ENCODE measurements at regions not wholly inside any gene's neighbourhood (a gene's known extent, or its start where the extent isn't known, plus 50 kb on each side); places are given as distances from the start of the nearest gene placed in this dataset.
"Not testable (repeated sequence)": the region's sequence is repeated elsewhere in the genome, so short reads cannot be mapped to it uniquely, and the experiment has no call there.

- no peak for TF ChIP-seq EZH2phosphoT487 (IDR thresholded peaks at IDR 0.05; ENCODE audit: unreplicated experiment)
These were observed 69.8 kb upstream of the WSCD1 start (continued) for GRCh38 chr17:6000426-6000825.

- ATAC-seq; H3K9me3 Mint-ChIP-seq; H4K20me1 ChIP-seq (replicated peaks; ENCODE audit: insufficient read depth); H3K4me1 ChIP-seq (ENCODE audit: insufficient read depth); H3K36me3 ChIP-seq (ENCODE audit: insufficient read depth); DNase-seq (ENCODE audit: low spot score); H3K79me2 ChIP-seq (replicated peaks; ENCODE audit: insufficient read depth); H3K27ac Mint-ChIP-seq; H3K4me3 ChIP-seq; H3F3A ChIP-seq (replicated peaks; ENCODE audit: low read depth); H3K9me2 ChIP-seq (ENCODE audit: insufficient read depth); H3K4me3 Mint-ChIP-seq; H3K36me3 Mint-ChIP-seq (ENCODE audit: low read depth); H3K4me2 ChIP-seq; H3K27me3 Mint-ChIP-seq (ENCODE audit: insufficient read depth, low read depth, poor library complexity); H3K4me1 Mint-ChIP-seq; H3K27ac ChIP-seq (ENCODE audit: low read depth); H3K27me3 ChIP-seq (ENCODE audit: insufficient read depth): not testable (repeated sequence)
- H2AFZ ChIP-seq, result peak overlapping the region; percentile 28; the same call in 1 of the 2 replicates
These were observed 67.0 kb upstream of the WSCD1 start for GRCh38 chr17:6003221-6003620.

GRCh38 chr17:6005939-6006338 is 64.2 kb upstream of the WSCD1 start:
- Histone ChIP-seq H3K79me2 (replicated peaks; ENCODE audit: insufficient read depth) (no peaks in the 10 kb centered on the region), H3K4me1 (ENCODE audit: insufficient read depth) (no peaks in the 10 kb centered on the region), H3K4me3 (no peak overlapping the region), H3F3A (replicated peaks; ENCODE audit: low read depth) (no peaks in the 10 kb centered on the region), H3K9me2 (ENCODE audit: insufficient read depth) (no peaks in the 10 kb centered on the region), H3K27me3 (ENCODE audit: insufficient read depth) (no peaks in the 10 kb centered on the region), H3K27ac (ENCODE audit: low read depth) (no peak overlapping the region), H3K36me3 (ENCODE audit: insufficient read depth) (no peaks in the 10 kb centered on the region), H3K4me2 (no peak overlapping the region), H4K20me1 (replicated peaks; ENCODE audit: insufficient read depth) (no peaks in the 10 kb centered on the region), H2AFZ (no peak overlapping the region)
- DNase-seq (ENCODE audit: low spot score) (no peak), ATAC-seq (no peak)
- TF ChIP-seq REST (IDR thresholded peaks at IDR 0.05; ENCODE audit: unreplicated experiment) (no peak), EZH2 (IDR thresholded peaks at IDR 0.05; ENCODE audit: low read depth, unreplicated experiment) (no peak)
- no peaks in the 10 kb centered on the region for H3K36me3 Mint-ChIP-seq (ENCODE audit: low read depth)
- no peaks in the 10 kb centered on the region for H3K4me1 Mint-ChIP-seq
- no peak overlapping the region for H3K4me3 Mint-ChIP-seq
- H3K27me3 Mint-ChIP-seq (ENCODE audit: insufficient read depth, low read depth, poor library complexity), result peaks cover 2% of the 10 kb centered on the region
- H3K27ac Mint-ChIP-seq, result no peak overlapping the region
- no peaks in the 10 kb centered on the region; the same call in 2 of the 3 replicates for H3K9me3 Mint-ChIP-seq

- H3K36me3 ChIP-seq (ENCODE audit: insufficient read depth), result no peaks in the 10 kb centered on the region
- no peak overlapping the region for H2AFZ ChIP-seq
- Mint-ChIP-seq H3K9me3 (no peaks in the 10 kb centered on the region; the same call in 2 of the 3 replicates), H3K27ac (no peak overlapping the region), H3K36me3 (ENCODE audit: low read depth) (no peaks in the 10 kb centered on the region), H3K4me1 (no peaks in the 10 kb centered on the region), H3K4me3 (no peak overlapping the region), H3K27me3 (ENCODE audit: insufficient read depth, low read depth, poor library complexity) (no peaks in the 10 kb centered on the region)
- H3K9me2 ChIP-seq (ENCODE audit: insufficient read depth), result no peaks in the 10 kb centered on the region
- H3K4me2 ChIP-seq, result no peak overlapping the region
- H3F3A ChIP-seq (replicated peaks; ENCODE audit: low read depth), result no peaks in the 10 kb centered on the region
- H3K79me2 ChIP-seq (replicated peaks; ENCODE audit: insufficient read depth), result no peaks in the 10 kb centered on the region
- no peaks in the 10 kb centered on the region for H3K27me3 ChIP-seq (ENCODE audit: insufficient read depth)
- no peaks in the 10 kb centered on the region for H4K20me1 ChIP-seq (replicated peaks; ENCODE audit: insufficient read depth)
- DNase-seq (ENCODE audit: low spot score) (no peak), ATAC-seq (no peak)
- no peak overlapping the region for H3K4me3 ChIP-seq
- H3K4me1 ChIP-seq (ENCODE audit: insufficient read depth), result no peaks in the 10 kb centered on the region
- H3K27ac ChIP-seq (ENCODE audit: low read depth), result no peak overlapping the region
- TF ChIP-seq POLR2AphosphoS5 (IDR thresholded peaks at IDR 0.05; ENCODE audit: low read depth), result no peak
- TF ChIP-seq STAT1 (IDR thresholded peaks at IDR 0.05; ENCODE audit: unreplicated experiment), result no peak
- TF ChIP-seq CTCF (conservative IDR thresholded peaks at IDR 0.05; ENCODE audit: low read depth in 2 of 2), result no peak
- no peak for TF ChIP-seq NANOG (IDR thresholded peaks at IDR 0.05; ENCODE audit: borderline replicate concordance)
- no peak for TF ChIP-seq ZNF114 (CRISPR knock-in tag; IDR thresholded peaks at IDR 0.05)
- TF ChIP-seq REST (IDR thresholded peaks at IDR 0.05; ENCODE audit: unreplicated experiment), result no peak
- no peak for TF ChIP-seq JUNB (IDR thresholded peaks at IDR 0.05; ENCODE audit: unreplicated experiment)
- no peak for TF ChIP-seq ZNF331 (CRISPR knock-in tag; IDR thresholded peaks at IDR 0.05; ENCODE audit: low read depth)
These were observed 59.0 kb upstream of the WSCD1 start for GRCh38 chr17:6011206-6011605.
